RWPE1 (cell line): ENCODE measurements at regions not wholly inside any gene's neighbourhood (a gene's known extent, or its start where the extent isn't known, plus 50 kb on each side); places are given as distances from the start of the nearest gene placed in this dataset.

Experiments
- CTCF ChIA-PET: fragments of 350-600 bp; sonication (Branson Sonifier 250); formaldehyde crosslinking; extraction: SDS; loops from one replicate; lab custom pipeline; 2021; lab: Yijun Ruan, JAX
- POLR2A ChIA-PET: fragments of 400-600 bp; formaldehyde crosslinking; extraction: SDS; loops from one replicate; lab custom pipeline; 2020; ENCODE audit warnings: antibody characterized with exemption; ENCODE audit not compliant: low non-redundant PET; lab: Yijun Ruan, JAX
- DNase-seq: peaks from one replicate; pipeline ENCODE4 v3.0.0; 2012; ENCODE audit warnings: low spot score
- H3K27ac ChIP-seq: fragments of 450-650 bp; 2 replicates; pipeline ENCODE4 v1.5.1; 2017
- TF ChIP-seq, protein P1 (sequence below): fragments of 450-650 bp; conservative IDR thresholded peaks from 2 replicates; pipeline ENCODE4 v1.5.1; 2017; ENCODE audit warnings: low read depth, mild to moderate bottlenecking

DNA sequence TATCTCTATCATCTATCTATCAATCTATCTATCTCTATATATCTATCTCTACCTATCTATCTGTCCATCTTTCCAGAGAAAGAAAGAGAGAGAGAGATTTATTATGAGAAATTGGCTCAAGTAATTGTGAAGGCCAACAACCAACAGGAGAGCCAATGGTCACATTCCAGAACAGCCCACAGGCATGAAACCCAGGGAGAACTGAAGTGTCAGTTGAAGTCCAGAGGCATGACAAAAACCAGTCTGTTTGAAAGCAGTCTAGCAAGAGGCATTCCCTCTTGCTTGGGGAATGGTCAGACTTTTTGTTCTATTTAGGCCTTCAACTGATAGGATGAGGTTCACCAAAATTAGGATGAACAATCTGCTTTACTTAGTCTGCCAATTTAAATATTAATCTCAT lies 87.6 kb upstream of the PLCXD3 start:
- H3K27ac ChIP-seq, result no peak overlapping the region
- ChIA-PET CTCF (no interaction called here), POLR2A (no interaction called here)
- DNase-seq, result no peak
- TF ChIP-seq, protein P1, sequence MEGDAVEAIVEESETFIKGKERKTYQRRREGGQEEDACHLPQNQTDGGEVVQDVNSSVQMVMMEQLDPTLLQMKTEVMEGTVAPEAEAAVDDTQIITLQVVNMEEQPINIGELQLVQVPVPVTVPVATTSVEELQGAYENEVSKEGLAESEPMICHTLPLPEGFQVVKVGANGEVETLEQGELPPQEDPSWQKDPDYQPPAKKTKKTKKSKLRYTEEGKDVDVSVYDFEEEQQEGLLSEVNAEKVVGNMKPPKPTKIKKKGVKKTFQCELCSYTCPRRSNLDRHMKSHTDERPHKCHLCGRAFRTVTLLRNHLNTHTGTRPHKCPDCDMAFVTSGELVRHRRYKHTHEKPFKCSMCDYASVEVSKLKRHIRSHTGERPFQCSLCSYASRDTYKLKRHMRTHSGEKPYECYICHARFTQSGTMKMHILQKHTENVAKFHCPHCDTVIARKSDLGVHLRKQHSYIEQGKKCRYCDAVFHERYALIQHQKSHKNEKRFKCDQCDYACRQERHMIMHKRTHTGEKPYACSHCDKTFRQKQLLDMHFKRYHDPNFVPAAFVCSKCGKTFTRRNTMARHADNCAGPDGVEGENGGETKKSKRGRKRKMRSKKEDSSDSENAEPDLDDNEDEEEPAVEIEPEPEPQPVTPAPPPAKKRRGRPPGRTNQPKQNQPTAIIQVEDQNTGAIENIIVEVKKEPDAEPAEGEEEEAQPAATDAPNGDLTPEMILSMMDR, result no peak

DNA sequence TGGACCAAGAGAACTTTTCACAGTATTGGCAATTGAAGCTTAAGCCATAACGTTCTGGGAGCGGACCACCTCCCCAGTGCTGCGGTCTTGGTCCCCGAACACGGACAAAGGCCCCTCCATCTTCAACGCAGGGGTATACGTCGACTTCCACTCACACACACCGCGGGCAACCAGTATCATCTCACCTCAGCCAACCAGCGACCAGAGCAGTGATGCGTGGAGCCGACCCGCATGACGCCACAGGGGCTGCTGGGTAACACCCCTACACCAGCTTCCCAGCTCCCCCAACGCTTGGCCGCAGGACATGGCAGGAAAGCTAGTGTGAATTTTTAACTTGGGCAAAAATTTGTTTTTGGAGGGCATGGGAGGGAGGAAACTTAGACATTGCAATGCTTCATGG lies 77.3 kb upstream of the PLCXD3 start:
- CTCF ChIA-PET, result interaction anchor here (0.7 kb wide), 1 partner anchor 1578 kb away, joined by 3 read pairs; no protein-coding TSS in a partner anchor
- TF ChIP-seq, protein P1, result no peak
- POLR2A ChIA-PET, result no interaction called here
- no peak for DNase-seq
- H3K27ac ChIP-seq, result no peak overlapping the region

DNA sequence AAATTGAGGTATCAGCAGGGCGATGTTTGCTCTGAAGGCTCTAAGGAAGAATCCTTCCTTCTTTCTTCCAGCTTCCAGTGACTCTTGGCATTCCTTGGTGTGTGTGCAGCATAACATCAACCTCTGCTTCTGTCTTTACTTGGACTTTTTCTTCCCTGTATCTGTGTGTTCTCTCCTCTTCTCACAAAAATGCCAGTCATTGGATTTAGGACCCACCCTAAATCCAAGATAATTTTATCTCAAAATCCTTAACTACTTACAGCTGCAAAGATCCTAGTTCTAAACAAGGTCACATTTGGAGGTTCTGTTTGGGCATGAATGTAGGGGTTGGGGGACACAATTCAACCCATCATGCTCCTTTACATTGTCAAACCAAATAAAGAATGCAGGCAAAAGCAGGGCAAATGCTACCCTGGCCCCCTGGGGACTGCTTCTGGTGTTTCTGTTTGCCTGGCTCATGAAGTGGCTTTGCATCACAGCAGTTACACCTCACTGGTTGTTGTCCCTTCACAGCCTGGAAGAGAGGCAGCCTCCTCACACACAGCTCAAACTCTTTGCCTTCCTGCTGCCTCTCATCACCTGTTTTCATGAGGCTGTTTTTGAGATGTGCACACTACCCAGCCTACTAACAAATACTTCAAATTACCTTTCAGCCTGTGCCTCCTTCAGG lies 64.8 kb upstream of the PLCXD3 start:
- DNase-seq, result no peak
- CTCF ChIA-PET, result interaction anchor here (0.6 kb wide), 1 partner anchor 241 kb away, joined by 3 read pairs; no protein-coding TSS in a partner anchor
- POLR2A ChIA-PET, result no interaction called here
- TF ChIP-seq, protein P1, result no peak
- no peak overlapping the region for H3K27ac ChIP-seq

DNA sequence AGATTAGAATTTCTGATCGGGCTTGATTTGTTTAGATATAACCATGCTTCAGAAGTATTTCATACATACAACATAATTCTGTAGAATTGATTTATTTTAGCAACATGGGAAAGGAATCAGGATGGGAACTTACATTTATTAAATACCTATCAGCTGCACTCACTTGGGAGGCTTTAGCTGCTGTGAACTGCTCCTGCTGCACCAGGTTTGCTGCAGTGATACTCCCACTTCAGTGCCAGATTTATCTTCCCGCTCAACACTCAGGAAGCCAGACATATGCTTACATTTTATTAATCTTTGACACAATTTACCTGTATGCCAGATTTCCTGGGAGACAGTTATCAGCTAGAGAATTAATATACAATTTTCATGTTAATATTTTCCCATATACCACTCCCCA lies 64.0 kb upstream of the PLCXD3 start:
- TF ChIP-seq, protein P1, result no peak
- H3K27ac ChIP-seq, result no peak overlapping the region
- no peak for DNase-seq
- POLR2A ChIA-PET, result no interaction called here
- CTCF ChIA-PET, result no interaction called here
